Eye (tissue), 1 donor: ENCODE measurements at regions not wholly inside any gene's neighbourhood (a gene's known extent, or its start where the extent isn't known, plus 50 kb on each side); places are given as distances from the start of the nearest gene placed in this dataset.
A peak's percentile ranks its signal among the peaks of the same experiment; 100 is the strongest.

Experiments
- DNase-seq: peaks from one replicate; pipeline ENCODE4 v3.0.0-alpha.2; 2015

GRCh38 chr6:134519465-134519864 is 201.6 kb upstream of the SGK1 start:
- DNase-seq = no peak

GRCh38 chr6:134517868-134518267 is 200.0 kb upstream of the SGK1 start:
- DNase-seq = no peak

GRCh38 chr6:134517145-134517658 is 199.3 kb upstream of the SGK1 start:
- DNase-seq = peak; percentile 49

- no peak for DNase-seq
These were observed 198.7 kb upstream of the SGK1 start for GRCh38 chr6:134516582-134516981.

- DNase-seq = no peak
These were observed 198.1 kb upstream of the SGK1 start for GRCh38 chr6:134515986-134516385.

GRCh38 chr6:134512981-134513391 is 195.1 kb upstream of the SGK1 start:
- no peak for DNase-seq

GRCh38 chr6:134511984-134512683 is 194.2 kb upstream of the SGK1 start:
- DNase-seq = no peak

GRCh38 chr6:134510920-134511319 is 193.0 kb upstream of the SGK1 start:
- no peak for DNase-seq

- DNase-seq = no peak
These were observed 192.2 kb upstream of the SGK1 start for GRCh38 chr6:134510142-134510541.

- no peak for DNase-seq
These were observed 191.1 kb upstream of the SGK1 start for GRCh38 chr6:134508862-134509498.

GRCh38 chr6:134506162-134506561 is 188.2 kb upstream of the SGK1 start:
- no peak for DNase-seq

GRCh38 chr6:134503585-134504281 is 185.8 kb upstream of the SGK1 start:
- DNase-seq = no peak

GRCh38 chr6:134502614-134503549 is 185.0 kb upstream of the SGK1 start:
- DNase-seq = no peak

GRCh38 chr6:134495890-134496248 is 178.0 kb upstream of the SGK1 start:
- DNase-seq = no peak

GRCh38 chr6:134495203-134495889 is 177.4 kb upstream of the SGK1 start:
- DNase-seq = no peak

GRCh38 chr6:134493789-134494188 is 175.9 kb upstream of the SGK1 start:
- no peak for DNase-seq

GRCh38 chr6:134491477-134491876 is 173.6 kb upstream of the SGK1 start:
- no peak for DNase-seq

GRCh38 chr6:134482593-134483270 is 164.8 kb upstream of the SGK1 start:
- no peak for DNase-seq

- no peak for DNase-seq
These were observed 164.1 kb upstream of the SGK1 start for GRCh38 chr6:134481966-134482365.

GRCh38 chr6:134480593-134480992 is 162.7 kb upstream of the SGK1 start:
- DNase-seq = no peak

- no peak for DNase-seq
These were observed 161.0 kb upstream of the SGK1 start for GRCh38 chr6:134478764-134479399.
